ENCODE measurements at regions not wholly inside any gene's neighbourhood (a gene's known extent, or its start where the extent isn't known, plus 50 kb on each side); places are given as distances from the start of the nearest gene placed in this dataset.
"Not testable (repeated sequence)": the region's sequence is repeated elsewhere in the genome, so short reads cannot be mapped to it uniquely, and the experiment has no call there.

- Histone ChIP-seq H3K27ac (ENCODE audit: low read length) (no peak overlapping the region), H3K4me1 (ENCODE audit: control insufficient read depth, insufficient read depth, low read length) (no peaks in the 10 kb centered on the region), H3K27me3 (ENCODE audit: control insufficient read depth, insufficient read depth, low read length) (no peaks in the 10 kb centered on the region), H3K4me3 (ENCODE audit: low read depth in 2 of 2, low read length in 2 of 2) (no peak overlapping the region), H3K9me3 (ENCODE audit: control insufficient read depth, insufficient read depth, low read depth, low read length) (no peaks in the 10 kb centered on the region), H3K36me3 (ENCODE audit: control insufficient read depth, insufficient read depth, low read length) (no peaks in the 10 kb centered on the region; the same call in 1 of the 2 replicates)
- ATAC-seq (no peak), DNase-seq (ENCODE audit: low read depth, low spot score) (no peak)
- ChIA-PET POLR2A (no interaction called here), CTCF (no interaction called here)
- TF ChIP-seq REST (IDR thresholded peaks at IDR 0.05; ENCODE audit: insufficient read depth in 1 of 2, low read depth in 2 of 2, low read length in 1 of 2): no peak
- no peak for TF ChIP-seq CTCF (IDR thresholded peaks at IDR 0.05)
- TF ChIP-seq TCF7L2 (IDR thresholded peaks at IDR 0.05; ENCODE audit: low read depth, low read length): no peak
- TF ChIP-seq POLR2AphosphoS5 (IDR thresholded peaks at IDR 0.05; ENCODE audit: low read depth, low read length): no peak
- no peak for TF ChIP-seq SIN3A (IDR thresholded peaks at IDR 0.05; ENCODE audit: borderline replicate concordance, insufficient read depth, low read depth, low read length)
- intact Hi-C loops (cut with micrococcal nuclease; ENCODE audit: unreplicated experiment): no loop called here
- no TSS peak for BruUV-seq (replicated peaks)
- in situ Hi-C loops (cut with HindIII; ENCODE audit: low pct_unique_long_range_greater_than_20kb, low sequenced_read_pairs): no loop called here
These were observed 94.3 kb upstream of the EMB start for GRCh38 chr5:50535393-50535792.

GRCh38 chr5:50537534-50537933 is 96.4 kb upstream of the EMB start:
- H3K27me3 ChIP-seq (ENCODE audit: control insufficient read depth, insufficient read depth, low read length); H3K4me3 ChIP-seq (ENCODE audit: low read depth in 2 of 2, low read length in 2 of 2); CTCF ChIA-PET; POLR2A ChIA-PET; H3K4me1 ChIP-seq (ENCODE audit: control insufficient read depth, insufficient read depth, low read length); ATAC-seq; H3K9me3 ChIP-seq (ENCODE audit: control insufficient read depth, insufficient read depth, low read depth, low read length); intact Hi-C loops (cut with micrococcal nuclease; ENCODE audit: unreplicated experiment); in situ Hi-C loops (cut with HindIII; ENCODE audit: low pct_unique_long_range_greater_than_20kb, low sequenced_read_pairs); DNase-seq (ENCODE audit: low read depth, low spot score); BruUV-seq (replicated peaks); H3K36me3 ChIP-seq (ENCODE audit: control insufficient read depth, insufficient read depth, low read length); H3K27ac ChIP-seq (ENCODE audit: low read length): not testable (repeated sequence)

- H3K27me3 ChIP-seq (ENCODE audit: control insufficient read depth, insufficient read depth, low read length): no peaks in the 10 kb centered on the region
- DNase-seq (ENCODE audit: low read depth, low spot score): no peak
- no peak overlapping the region for H3K27ac ChIP-seq (ENCODE audit: low read length)
- intact Hi-C loops (cut with micrococcal nuclease; ENCODE audit: unreplicated experiment) (no loop called here), in situ Hi-C loops (cut with HindIII; ENCODE audit: low pct_unique_long_range_greater_than_20kb, low sequenced_read_pairs) (no loop called here)
- no peak for TF ChIP-seq CTCF (IDR thresholded peaks at IDR 0.05)
- BruUV-seq (replicated peaks): no TSS peak
- H3K4me3 ChIP-seq (ENCODE audit: low read depth in 2 of 2, low read length in 2 of 2): no peak overlapping the region
- ChIA-PET CTCF (no interaction called here), POLR2A (no interaction called here)
- no peaks in the 10 kb centered on the region for H3K9me3 ChIP-seq (ENCODE audit: control insufficient read depth, insufficient read depth, low read depth, low read length)
- no peak for ATAC-seq
- H3K4me1 ChIP-seq (ENCODE audit: control insufficient read depth, insufficient read depth, low read length): no peaks in the 10 kb centered on the region
- H3K36me3 ChIP-seq (ENCODE audit: control insufficient read depth, insufficient read depth, low read length): no peaks in the 10 kb centered on the region
These were observed 106.2 kb upstream of the EMB start for GRCh38 chr5:50547303-50547702.

All from Panc1 (cell line).